Stimulated activated effector memory CD8-positive, alpha-beta T cell treated with anti-CD3 and anti-CD28 coated beads, Interleukin-12 subunit alpha, Interleukin-12 subunit beta, amount 100 ng/mL, for 72 hours (primary cell): ENCODE measurements at regions not wholly inside any gene's neighbourhood (a gene's known extent, or its start where the extent isn't known, plus 50 kb on each side); places are given as distances from the start of the nearest gene placed in this dataset.
"Not testable (repeated sequence)": the region's sequence is repeated elsewhere in the genome, so short reads cannot be mapped to it uniquely, and the experiment has no call there.

ENCODE experiments used
- ATAC-seq: fragments of 150-1000 bp; cut with Tn5 transposase; 2 replicates; pipeline ENCODE4 v1.10.0; 2021
- DNase-seq, 2 donors: peaks; one replicate each; pipeline ENCODE4 v3.0.0; 2021 to 2022; ENCODE audit warnings: low spot score in 2 of 2
- H3K27ac Mint-ChIP-seq: one replicate; pipeline ENCODE4 v1.8.0; 2022; ENCODE audit warnings: mild to moderate bottlenecking, mixed read lengths
- H3K36me3 Mint-ChIP-seq: one replicate; pipeline ENCODE4 v1.8.0; 2022; ENCODE audit warnings: mild to moderate bottlenecking, mixed read lengths
- H3K4me1 Mint-ChIP-seq: one replicate; pipeline ENCODE4 v1.8.0; 2022; ENCODE audit warnings: mixed read lengths
- H3K4me3 Mint-ChIP-seq: one replicate; pipeline ENCODE4 v1.8.0; 2022; ENCODE audit warnings: mild to moderate bottlenecking, mixed read lengths
- H3K9me3 Mint-ChIP-seq: one replicate; pipeline ENCODE4 v1.8.0; 2022; ENCODE audit warnings: mixed read lengths

DNA sequence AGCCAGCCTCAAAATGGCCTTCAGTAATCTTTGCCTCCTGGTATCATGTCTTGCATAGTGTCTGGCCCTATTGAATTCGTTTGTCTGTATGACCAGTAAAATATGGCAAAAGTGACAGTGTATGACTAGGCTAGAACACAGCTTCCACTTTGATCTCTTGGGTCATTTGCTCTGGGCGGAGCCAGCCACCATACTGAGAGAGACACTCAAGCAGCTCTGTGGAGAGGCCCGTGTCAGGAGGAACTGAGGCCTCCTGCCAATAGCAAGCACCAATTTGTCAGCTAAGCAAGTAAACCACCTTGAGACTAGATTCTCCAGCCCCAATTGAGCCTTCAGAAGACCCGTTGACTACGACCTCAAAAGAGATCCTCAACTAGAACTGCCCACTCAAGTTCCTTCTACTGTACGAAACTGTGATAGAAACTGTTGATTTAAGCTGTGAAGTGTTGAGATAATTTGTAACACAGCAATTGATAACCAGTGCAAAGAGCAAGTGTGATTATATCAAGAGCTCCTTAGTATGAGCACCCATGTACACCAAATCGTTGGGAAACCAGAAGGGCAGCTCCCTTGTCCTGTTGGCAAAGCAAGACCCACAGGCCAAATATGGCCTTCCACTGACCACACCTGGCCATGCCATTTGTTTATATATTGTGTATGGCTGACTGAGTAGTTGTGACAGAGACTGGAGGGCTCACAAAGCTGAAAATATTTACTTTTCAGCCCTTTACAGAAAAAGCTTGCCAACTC, 52.7 kb upstream of the SERBP1 start:
- ATAC-seq (no peak), DNase-seq (no peak)
- Mint-ChIP-seq H3K4me1 (no peaks in the 10 kb centered on the region), H3K4me3 (no peak overlapping the region), H3K9me3 (no peaks in the 10 kb centered on the region), H3K27ac (peak overlapping the region; percentile 64), H3K36me3 (no peaks in the 10 kb centered on the region)

DNA sequence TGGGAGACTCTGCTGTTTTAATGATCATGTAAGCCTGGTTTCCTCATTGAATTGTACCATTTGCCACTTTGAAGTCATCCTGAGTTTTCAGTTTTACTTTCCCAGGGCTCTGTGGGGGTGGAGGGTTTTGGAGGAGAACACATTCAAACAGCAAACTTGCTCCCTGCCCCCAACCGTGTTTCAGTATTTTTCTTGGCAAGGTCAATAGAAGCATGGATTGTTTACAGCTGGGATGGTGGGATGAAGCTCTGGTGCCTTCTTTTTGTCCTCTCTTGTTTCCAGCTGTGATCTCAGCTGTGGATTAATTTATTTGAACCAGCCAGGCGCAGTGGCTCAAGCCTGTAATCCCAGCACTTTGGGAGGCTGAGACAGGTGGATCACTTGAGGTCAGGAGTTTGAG, 54.3 kb upstream of the SERBP1 start:
- ATAC-seq (no peak), DNase-seq (no peak)
- H3K9me3 Mint-ChIP-seq: no peaks in the 10 kb centered on the region
- H3K4me3 Mint-ChIP-seq: no peak overlapping the region
- no peaks in the 10 kb centered on the region for H3K4me1 Mint-ChIP-seq
- no peaks in the 10 kb centered on the region for H3K36me3 Mint-ChIP-seq
- H3K27ac Mint-ChIP-seq: no peak overlapping the region

DNA sequence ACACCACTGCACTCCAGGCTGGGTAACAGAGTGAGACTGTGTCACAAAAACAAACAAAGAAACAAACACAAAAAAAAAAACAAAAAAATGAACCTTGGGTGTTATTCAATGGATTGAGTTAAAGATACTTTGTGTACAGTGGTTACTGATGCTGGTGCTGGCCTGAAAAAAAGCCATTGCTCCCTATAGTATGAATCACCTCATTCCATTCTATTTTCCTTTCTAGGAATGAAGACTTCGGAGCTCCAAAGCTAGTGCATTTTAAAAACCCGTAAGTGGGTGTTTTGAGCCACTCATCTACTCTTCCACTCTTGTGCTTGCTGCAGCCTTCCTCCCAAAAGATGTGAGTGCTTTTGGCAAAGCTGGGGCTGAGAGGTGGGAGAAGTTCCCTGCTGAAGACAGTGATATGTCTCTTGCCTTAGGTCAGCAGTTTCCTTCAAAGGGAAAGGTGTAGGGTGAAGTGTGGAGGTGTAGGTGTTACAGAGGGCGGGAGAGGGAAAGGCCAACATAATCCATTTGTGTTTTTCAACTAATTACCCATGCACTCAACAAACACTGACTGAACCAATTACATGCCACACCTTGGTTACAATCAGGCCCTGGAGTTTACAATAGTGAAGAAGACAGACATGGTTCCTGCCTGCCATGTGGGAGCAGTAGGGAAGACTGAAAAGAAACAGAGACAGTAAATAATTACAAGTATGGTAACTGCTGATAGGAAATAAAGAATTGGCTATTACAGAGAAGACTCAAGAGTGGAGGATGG, 55.0 kb upstream of the SERBP1 start:
- H3K9me3 Mint-ChIP-seq: no peaks in the 10 kb centered on the region

DNA sequence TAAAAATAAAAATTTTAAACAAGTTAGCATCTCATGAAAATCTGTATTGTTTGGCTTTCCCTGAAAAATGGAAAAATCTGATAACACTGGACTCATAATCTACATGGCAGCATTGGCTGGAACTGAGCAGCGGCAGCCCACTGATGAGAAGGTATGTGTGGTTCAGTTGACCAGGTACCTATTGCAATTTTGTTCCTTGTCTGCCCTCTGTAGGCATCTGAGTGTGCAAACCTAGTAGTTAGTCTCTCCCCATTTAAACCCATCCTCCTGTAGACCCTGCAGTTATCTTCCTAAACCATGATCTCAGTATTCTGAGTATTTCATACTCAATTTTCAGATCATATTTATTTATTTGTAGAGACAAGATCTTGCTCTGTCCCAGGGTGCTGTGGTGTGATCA, 59.4 kb upstream of the SERBP1 start:
- DNase-seq: no peak
- Mint-ChIP-seq H3K36me3 (no peaks in the 10 kb centered on the region), H3K9me3 (no peaks in the 10 kb centered on the region), H3K27ac (no peak overlapping the region), H3K4me3 (no peak overlapping the region), H3K4me1 (no peaks in the 10 kb centered on the region)
- ATAC-seq: no peak

More for the DNA sequence above, 55.0 kb upstream of the SERBP1 start:
- ATAC-seq: no peak
- Mint-ChIP-seq H3K36me3 (no peaks in the 10 kb centered on the region), H3K27ac (no peak overlapping the region), H3K4me3 (no peak overlapping the region), H3K4me1 (no peaks in the 10 kb centered on the region)
- no peak for DNase-seq

DNA sequence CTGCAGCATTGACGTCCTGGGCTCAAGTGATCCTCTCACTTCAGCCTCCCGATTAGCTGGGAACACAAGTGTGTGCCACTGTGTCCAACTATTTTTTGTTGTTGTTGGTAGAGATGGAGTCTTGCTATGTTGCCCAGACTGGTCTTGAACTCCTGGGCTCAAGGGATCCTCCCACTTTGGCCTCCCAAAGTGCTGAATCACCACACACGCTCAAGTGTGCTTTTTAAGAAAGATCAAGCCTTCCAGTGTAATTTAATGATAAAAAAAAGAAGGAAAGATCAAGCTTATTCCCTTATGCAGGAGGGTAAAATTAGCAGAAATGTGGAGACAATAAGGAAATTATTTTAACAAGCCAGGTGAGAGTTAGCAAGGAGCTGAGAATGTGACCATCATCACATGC, 61.1 kb upstream of the SERBP1 start:
- no peak for DNase-seq
- no peak overlapping the region for H3K4me3 Mint-ChIP-seq
- H3K9me3 Mint-ChIP-seq: no peaks in the 10 kb centered on the region
- ATAC-seq: no peak
- no peak overlapping the region for H3K27ac Mint-ChIP-seq
- H3K36me3 Mint-ChIP-seq: no peaks in the 10 kb centered on the region
- H3K4me1 Mint-ChIP-seq: no peaks in the 10 kb centered on the region

DNA sequence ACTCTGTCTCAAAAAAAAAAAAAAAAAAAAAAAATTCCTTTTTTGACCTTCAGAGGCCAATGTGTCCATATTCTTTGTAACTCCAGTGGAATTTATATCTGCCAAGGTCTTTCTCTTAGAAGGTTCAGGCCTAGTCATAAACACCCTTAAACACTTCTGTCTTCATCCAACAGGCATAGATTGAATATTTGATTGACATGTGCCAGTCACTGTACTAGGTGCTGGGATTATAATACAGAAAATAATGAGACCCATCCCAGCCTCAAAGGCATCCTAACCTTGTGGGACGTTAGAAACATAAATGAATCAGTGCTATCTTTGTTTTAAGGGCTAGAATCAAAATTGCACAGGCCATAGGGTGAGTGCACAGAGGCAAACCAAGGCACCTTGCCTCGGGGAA, 62.9 kb upstream of the SERBP1 start:
- Mint-ChIP-seq H3K27ac (no peak overlapping the region), H3K4me1 (no peaks in the 10 kb centered on the region), H3K4me3 (no peak overlapping the region), H3K36me3 (no peaks in the 10 kb centered on the region), H3K9me3 (no peaks in the 10 kb centered on the region)
- no peak for DNase-seq
- ATAC-seq: no peak

DNA sequence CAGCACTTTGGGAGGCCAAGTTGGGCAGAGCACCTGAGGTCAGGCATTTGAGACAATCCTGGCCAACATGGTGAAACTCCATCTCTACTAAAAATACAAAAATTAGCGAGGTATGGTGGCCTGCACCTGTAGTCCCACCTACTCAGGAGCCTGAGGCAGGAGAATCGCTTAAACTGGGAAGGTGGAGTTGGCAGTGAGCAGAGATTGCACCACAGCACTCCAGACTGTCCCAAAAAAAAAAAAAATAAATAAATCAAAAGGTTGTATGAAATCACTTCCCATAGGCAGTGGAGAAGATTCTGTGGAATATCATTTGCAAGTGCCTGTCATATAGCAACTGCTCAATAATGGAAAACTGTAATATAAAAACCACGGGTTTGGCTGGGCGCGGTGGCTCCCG, 65.1 kb upstream of the SERBP1 start:
- ATAC-seq (no peak), DNase-seq (no peak)
- peaks cover 2% of the 10 kb centered on the region for H3K4me1 Mint-ChIP-seq
- no peaks in the 10 kb centered on the region for H3K9me3 Mint-ChIP-seq
- H3K4me3 Mint-ChIP-seq: no peak overlapping the region
- H3K27ac Mint-ChIP-seq: no peak overlapping the region
- no peaks in the 10 kb centered on the region for H3K36me3 Mint-ChIP-seq

DNA sequence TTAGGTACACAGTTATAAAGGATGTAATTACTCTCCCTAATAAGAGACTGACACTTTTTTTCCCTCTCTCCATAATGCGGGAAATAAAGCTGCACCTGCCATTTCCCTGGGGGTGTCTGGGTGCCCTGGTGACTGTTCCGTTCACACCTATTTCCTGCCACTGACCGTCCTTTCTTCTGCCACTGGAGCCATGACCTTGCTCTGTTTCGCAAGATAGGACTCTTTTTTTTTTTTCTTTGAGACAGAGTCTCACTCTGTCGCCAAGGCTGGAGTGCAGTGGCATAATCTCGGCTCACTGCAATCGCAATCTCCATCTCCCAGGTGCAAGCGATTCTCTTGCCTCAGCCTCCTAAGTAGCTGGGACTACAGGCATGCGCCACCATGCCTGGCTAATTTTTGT, 66.1 kb upstream of the SERBP1 start:
- Mint-ChIP-seq H3K9me3 (no peaks in the 10 kb centered on the region), H3K4me1 (peaks cover 7% of the 10 kb centered on the region)

DNA sequence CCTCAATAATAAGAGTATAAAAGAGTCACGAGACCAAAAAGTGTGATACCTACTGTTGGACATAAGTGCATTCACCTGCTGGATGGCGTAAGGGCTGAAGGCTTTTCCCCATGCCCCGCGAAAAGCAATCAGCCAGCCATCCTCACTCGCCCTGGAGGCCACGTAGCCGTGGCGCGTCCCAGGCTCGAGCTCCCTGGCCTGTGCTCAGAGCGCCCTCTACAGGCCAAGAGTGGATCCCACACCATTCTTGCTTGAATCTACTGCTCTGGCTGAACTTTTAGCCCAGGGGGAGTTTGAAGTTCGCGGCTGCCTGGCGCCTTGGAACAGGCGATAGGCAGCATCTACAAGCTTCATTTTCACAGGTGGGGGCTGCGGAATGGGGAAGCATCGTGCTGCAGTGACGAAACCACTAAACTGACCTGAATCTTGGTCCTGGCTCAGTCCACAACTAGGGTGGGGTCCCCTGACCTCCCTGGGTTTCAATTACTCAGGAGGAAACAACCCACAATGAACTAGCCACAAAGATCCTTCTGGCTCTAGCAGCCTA, 70.3 kb upstream of the SERBP1 start:
- peak overlapping the region; percentile 24 for H3K4me3 Mint-ChIP-seq
- ATAC-seq (peak; percentile 99), DNase-seq (peak; percentile 82 to 92)
- peaks cover 7% of the 10 kb centered on the region for H3K4me1 Mint-ChIP-seq
- no peaks in the 10 kb centered on the region for H3K9me3 Mint-ChIP-seq
- no peaks in the 10 kb centered on the region for H3K36me3 Mint-ChIP-seq
- peak overlapping the region; percentile 20 for H3K27ac Mint-ChIP-seq

More for the DNA sequence above, 66.1 kb upstream of the SERBP1 start:
- ATAC-seq (no peak), DNase-seq (no peak)
- H3K4me3 Mint-ChIP-seq: no peak overlapping the region
- no peak overlapping the region for H3K27ac Mint-ChIP-seq
- H3K36me3 Mint-ChIP-seq: no peaks in the 10 kb centered on the region

DNA sequence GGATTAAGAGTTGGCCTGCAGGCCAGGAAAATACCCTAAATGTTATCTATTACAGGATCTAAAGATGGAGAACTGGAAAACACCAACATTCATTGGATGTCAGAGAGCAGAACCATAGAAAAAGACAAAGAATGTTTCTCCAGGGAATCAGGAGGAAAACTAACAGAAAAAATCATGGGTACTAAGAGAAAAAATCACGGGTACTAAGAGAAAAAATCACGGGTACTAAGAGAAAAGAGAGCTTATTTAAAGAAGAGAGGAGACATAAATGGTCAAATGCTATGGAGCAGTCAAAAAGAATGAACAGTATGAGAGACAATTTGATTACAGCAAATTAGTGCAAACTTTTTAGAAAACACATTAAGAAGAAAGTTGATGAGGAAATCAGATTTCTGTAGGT, 73.8 kb upstream of the SERBP1 start:
- no peak for ATAC-seq
- Mint-ChIP-seq H3K9me3 (no peaks in the 10 kb centered on the region), H3K4me1 (peaks cover 7% of the 10 kb centered on the region), H3K27ac (no peak overlapping the region), H3K36me3 (no peaks in the 10 kb centered on the region), H3K4me3 (no peak overlapping the region)
- no peak for DNase-seq

DNA sequence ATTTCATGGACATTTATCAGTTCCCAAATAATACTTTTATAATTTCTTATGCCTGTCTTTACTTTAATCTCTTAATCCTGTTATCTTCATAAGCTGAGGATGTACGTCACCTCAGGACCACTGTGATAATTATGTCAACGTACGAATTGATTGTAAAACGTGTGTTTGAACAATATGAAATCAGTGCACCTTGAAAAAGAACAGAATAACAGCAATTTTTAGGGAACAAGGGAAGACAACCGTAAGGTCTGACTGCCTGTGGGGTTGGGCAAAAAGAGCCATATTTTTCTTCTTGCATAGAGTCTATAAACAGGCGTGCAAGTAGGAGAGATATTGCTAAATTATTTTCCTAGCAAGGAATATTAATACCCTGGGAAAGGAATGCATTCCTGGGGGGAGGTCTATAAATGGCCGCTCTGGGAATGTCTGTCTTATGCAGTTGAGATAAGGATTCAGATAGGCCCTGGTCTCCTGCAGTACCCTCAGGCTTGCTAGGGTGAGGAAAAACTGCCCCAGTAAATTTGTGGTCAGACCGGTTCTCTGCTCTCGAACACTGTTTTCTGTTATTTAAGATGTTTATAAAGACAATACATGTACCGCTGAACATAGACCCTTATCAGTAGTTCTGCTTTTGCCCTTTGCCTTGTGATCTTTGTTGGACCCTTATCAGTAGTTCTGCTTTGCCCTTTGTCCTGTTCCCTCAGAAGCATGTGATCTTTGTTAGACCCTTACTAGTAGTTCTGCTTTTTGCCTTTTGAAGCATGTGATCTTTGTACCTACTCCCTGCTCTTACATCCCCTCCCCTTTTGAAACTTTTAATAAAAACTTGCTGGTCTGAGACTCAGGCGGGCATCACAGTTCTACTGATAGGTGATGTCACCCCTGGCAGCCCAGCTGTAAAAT, 83.4 kb upstream of the SERBP1 start:
- not testable (repeated sequence) for H3K27ac Mint-ChIP-seq, H3K36me3 Mint-ChIP-seq, H3K4me1 Mint-ChIP-seq, ATAC-seq, H3K4me3 Mint-ChIP-seq, H3K9me3 Mint-ChIP-seq, DNase-seq

DNA sequence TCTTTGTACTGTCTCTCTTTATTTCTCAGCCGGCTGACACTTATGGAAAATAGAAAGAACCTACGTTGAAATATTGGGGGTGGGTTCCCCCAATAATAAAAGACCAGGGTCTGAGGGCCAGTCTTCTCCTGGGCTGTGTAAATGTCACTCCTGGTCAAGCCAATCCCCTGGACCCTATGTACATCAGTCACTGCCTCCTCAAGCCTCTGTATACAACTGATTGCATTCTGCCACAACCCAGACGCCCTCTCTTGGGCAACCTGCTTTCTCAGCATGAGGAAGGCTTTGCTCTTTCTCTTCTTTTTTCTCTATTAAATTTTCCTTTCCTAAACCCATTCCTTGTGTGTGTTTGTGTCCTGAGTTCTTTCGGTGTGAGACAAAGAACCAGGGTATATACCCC, 84.1 kb upstream of the SERBP1 start:
- Mint-ChIP-seq H3K27ac (no peak overlapping the region), H3K4me1 (no peaks in the 10 kb centered on the region), H3K4me3 (no peak overlapping the region), H3K9me3 (peaks cover 8% of the 10 kb centered on the region), H3K36me3 (no peaks in the 10 kb centered on the region)
- ATAC-seq: no peak
- DNase-seq: no peak

DNA sequence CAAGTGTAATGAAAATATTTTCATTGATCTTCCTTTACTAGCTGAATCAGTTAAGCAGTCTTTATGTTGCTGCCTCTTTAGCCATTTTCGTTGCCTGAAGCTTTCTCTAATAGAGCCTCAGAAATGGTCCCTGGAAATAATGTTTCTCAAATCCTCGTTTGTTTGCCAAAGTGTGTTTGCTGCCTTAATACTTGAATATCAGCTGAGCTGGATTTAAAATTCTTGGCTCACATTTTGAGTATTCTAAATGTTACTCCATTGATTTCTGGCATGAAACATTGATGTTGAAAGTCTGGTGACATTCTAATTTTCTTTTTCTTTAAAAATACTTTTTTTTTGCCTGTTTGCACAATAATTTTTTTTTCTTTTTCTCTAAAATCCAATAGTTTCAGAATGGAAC, 84.6 kb upstream of the SERBP1 start:
- peaks cover 8% of the 10 kb centered on the region for H3K9me3 Mint-ChIP-seq
- DNase-seq (no peak), ATAC-seq (no peak)
- H3K27ac Mint-ChIP-seq: no peak overlapping the region
- no peak overlapping the region for H3K4me3 Mint-ChIP-seq
- H3K4me1 Mint-ChIP-seq: no peaks in the 10 kb centered on the region
- H3K36me3 Mint-ChIP-seq: no peaks in the 10 kb centered on the region

DNA sequence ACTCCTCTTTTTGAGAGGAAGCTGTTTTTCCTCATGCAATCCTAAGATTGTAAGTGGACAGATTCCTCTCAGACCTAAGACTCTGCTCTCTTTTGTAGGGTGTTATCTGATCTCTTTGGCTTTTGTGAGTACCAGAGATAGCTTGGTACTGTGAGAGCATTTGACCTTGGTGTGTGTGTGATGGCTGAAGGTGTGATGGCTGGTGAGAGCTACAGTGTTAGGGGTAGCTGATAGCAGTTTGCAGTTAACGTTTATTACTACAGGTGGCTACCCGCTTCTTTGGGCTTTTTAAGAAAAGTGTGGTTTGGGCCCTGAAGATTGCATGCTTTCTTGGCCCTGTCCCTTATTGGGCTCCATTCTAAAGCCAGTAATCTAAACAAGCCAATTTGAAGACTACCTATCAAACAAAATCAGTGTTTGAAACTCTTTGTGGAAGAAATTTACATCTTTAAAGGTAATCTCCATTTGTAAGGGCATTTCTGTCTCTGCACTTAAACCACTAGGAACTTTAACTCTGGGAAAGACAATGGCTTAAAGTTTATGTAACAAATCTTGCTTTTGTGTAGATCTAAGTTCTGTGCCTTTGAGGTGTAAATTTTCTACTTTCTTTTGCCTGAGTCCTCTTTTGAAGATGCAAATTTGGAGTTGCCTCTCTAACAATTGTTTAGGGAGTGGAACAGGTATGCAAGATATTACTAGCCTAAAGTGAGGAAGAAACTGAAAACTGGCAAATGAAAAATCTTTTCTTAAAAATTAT, 85.3 kb upstream of the SERBP1 start:
- ATAC-seq (no peak), DNase-seq (no peak)
- Mint-ChIP-seq H3K36me3 (no peaks in the 10 kb centered on the region), H3K9me3 (peaks cover 8% of the 10 kb centered on the region), H3K4me1 (no peaks in the 10 kb centered on the region), H3K4me3 (no peak overlapping the region), H3K27ac (no peak overlapping the region)

DNA sequence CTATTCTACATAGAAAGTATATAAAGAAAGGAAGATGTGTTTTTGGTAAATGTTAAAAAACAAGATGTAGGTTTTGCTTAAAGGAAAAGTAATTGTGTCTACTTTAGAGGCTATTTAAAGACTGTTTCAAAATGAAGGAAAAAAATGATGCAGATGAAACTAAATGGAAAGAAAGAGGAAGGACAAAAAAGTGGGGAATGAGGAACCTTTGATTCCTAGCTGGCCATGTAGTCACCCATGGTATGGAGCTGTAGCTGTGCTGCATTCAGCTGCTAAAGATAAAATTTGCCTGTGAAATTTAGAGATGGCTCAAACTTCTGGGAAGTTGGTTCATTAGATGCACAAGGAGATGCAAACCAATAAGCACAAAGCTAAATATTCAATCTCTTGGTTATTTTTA, 86.8 kb upstream of the SERBP1 start:
- Mint-ChIP-seq H3K36me3 (no peaks in the 10 kb centered on the region), H3K4me3 (no peak overlapping the region), H3K9me3 (peaks cover 8% of the 10 kb centered on the region), H3K4me1 (no peaks in the 10 kb centered on the region), H3K27ac (no peak overlapping the region)
- ATAC-seq (no peak), DNase-seq (no peak)
